Osteoblast (primary cell): ENCODE measurements at regions not wholly inside any gene's neighbourhood (a gene's known extent, or its start where the extent isn't known, plus 50 kb on each side); places are given as distances from the start of the nearest gene placed in this dataset.

ENCODE experiments used
- DNase-seq: peaks from one replicate; pipeline ENCODE4 v3.0.0; 2011; ENCODE audit warnings: low spot score, mixed read lengths; ENCODE audit not compliant: insufficient read length; ENCODE audit errors: missing footprints
- H2AFZ ChIP-seq: 2 replicates; pipeline ENCODE4 v1.6.0; 2011; ENCODE audit warnings: mild to moderate bottlenecking, low read length
- H3K27ac ChIP-seq: 2 replicates; pipeline ENCODE4 v1.5.1; 2011; ENCODE audit warnings: mild to moderate bottlenecking, low read depth, low read length, moderate library complexity
- H3K27me3 ChIP-seq: 2 replicates; pipeline ENCODE4 v1.6.0; 2012; ENCODE audit warnings: mild to moderate bottlenecking, control low read depth, inconsistent platforms, low read length, moderate library complexity; ENCODE audit not compliant: insufficient read depth
- H3K36me3 ChIP-seq: 2 replicates; pipeline ENCODE4 v1.5.1; 2011; ENCODE audit warnings: mild to moderate bottlenecking, low read length, control low read depth, moderate library complexity; ENCODE audit not compliant: insufficient read depth
- H3K4me1 ChIP-seq: 2 replicates; pipeline ENCODE4 v1.5.1; 2011; ENCODE audit warnings: mild to moderate bottlenecking, low read length, control low read depth, moderate library complexity; ENCODE audit not compliant: insufficient read depth
- H3K4me2 ChIP-seq: 2 replicates; pipeline ENCODE4 v1.6.0; 2011; ENCODE audit warnings: mild to moderate bottlenecking, low read length; ENCODE audit not compliant: insufficient read depth
- H3K4me3 ChIP-seq: fragments of 200-600 bp; sonication (generic); 3 replicates; pipeline ENCODE4 v1.5.1; 2012; ENCODE audit warnings: mild to moderate bottlenecking, low read length, inconsistent platforms; ENCODE audit not compliant: insufficient read depth
- H3K79me2 ChIP-seq: 2 replicates; pipeline ENCODE4 v1.6.0; 2012; ENCODE audit warnings: mild to moderate bottlenecking, low read length, control low read depth, inconsistent platforms; ENCODE audit not compliant: insufficient read depth
- H3K9me3 ChIP-seq: 2 replicates; pipeline ENCODE4 v1.5.1; 2011; ENCODE audit warnings: low read depth, low read length, control low read depth
- H4K20me1 ChIP-seq: 2 replicates; pipeline ENCODE4 v1.6.0; 2012; ENCODE audit warnings: mild to moderate bottlenecking, low read length, control low read depth; ENCODE audit not compliant: insufficient read depth
- TF ChIP-seq, protein P1 (sequence below): IDR thresholded peaks from 2 replicates; pipeline ENCODE4 v1.5.1; 2011; ENCODE audit warnings: mild to moderate bottlenecking, low read depth, low read length, moderate library complexity; ENCODE audit errors: extremely low read depth

- Histone ChIP-seq H3K79me2 (no peaks in the 10 kb centered on the region), H3K27me3 (no peaks in the 10 kb centered on the region), H3K4me2 (no peak overlapping the region), H3K36me3 (no peaks in the 10 kb centered on the region), H2AFZ (no peak overlapping the region), H3K4me1 (no peaks in the 10 kb centered on the region), H3K9me3 (no peaks in the 10 kb centered on the region), H3K4me3 (no peak overlapping the region), H3K27ac (no peak overlapping the region), H4K20me1 (no peaks in the 10 kb centered on the region)
- DNase-seq = no peak
- TF ChIP-seq, protein P1, sequence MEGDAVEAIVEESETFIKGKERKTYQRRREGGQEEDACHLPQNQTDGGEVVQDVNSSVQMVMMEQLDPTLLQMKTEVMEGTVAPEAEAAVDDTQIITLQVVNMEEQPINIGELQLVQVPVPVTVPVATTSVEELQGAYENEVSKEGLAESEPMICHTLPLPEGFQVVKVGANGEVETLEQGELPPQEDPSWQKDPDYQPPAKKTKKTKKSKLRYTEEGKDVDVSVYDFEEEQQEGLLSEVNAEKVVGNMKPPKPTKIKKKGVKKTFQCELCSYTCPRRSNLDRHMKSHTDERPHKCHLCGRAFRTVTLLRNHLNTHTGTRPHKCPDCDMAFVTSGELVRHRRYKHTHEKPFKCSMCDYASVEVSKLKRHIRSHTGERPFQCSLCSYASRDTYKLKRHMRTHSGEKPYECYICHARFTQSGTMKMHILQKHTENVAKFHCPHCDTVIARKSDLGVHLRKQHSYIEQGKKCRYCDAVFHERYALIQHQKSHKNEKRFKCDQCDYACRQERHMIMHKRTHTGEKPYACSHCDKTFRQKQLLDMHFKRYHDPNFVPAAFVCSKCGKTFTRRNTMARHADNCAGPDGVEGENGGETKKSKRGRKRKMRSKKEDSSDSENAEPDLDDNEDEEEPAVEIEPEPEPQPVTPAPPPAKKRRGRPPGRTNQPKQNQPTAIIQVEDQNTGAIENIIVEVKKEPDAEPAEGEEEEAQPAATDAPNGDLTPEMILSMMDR = no peak
These were observed 1189.4 kb downstream of the EFNA5 start for GRCh38 chr5:106481374-106481773.

GRCh38 chr5:106476630-106477029, 1194.1 kb downstream of the EFNA5 start:
- Histone ChIP-seq H3K27ac (no peak overlapping the region), H4K20me1 (no peaks in the 10 kb centered on the region), H2AFZ (no peak overlapping the region), H3K36me3 (no peaks in the 10 kb centered on the region), H3K4me1 (no peaks in the 10 kb centered on the region), H3K4me3 (no peak overlapping the region), H3K27me3 (no peaks in the 10 kb centered on the region), H3K4me2 (no peak overlapping the region), H3K79me2 (no peaks in the 10 kb centered on the region), H3K9me3 (no peaks in the 10 kb centered on the region)
- TF ChIP-seq, protein P1 = no peak
- DNase-seq = no peak

- H3K4me1 ChIP-seq = no peaks in the 10 kb centered on the region
- H3K79me2 ChIP-seq = no peaks in the 10 kb centered on the region
- no peaks in the 10 kb centered on the region for H3K36me3 ChIP-seq
- H3K4me2 ChIP-seq = no peak overlapping the region
- no peak for DNase-seq
- H3K4me3 ChIP-seq = no peak overlapping the region
- no peaks in the 10 kb centered on the region for H3K9me3 ChIP-seq
- no peaks in the 10 kb centered on the region for H4K20me1 ChIP-seq
- no peak overlapping the region for H3K27ac ChIP-seq
- TF ChIP-seq, protein P1 = no peak
- H2AFZ ChIP-seq = no peak overlapping the region
- no peaks in the 10 kb centered on the region for H3K27me3 ChIP-seq
These were observed 1196.7 kb downstream of the EFNA5 start for GRCh38 chr5:106474066-106474465.

DNA sequence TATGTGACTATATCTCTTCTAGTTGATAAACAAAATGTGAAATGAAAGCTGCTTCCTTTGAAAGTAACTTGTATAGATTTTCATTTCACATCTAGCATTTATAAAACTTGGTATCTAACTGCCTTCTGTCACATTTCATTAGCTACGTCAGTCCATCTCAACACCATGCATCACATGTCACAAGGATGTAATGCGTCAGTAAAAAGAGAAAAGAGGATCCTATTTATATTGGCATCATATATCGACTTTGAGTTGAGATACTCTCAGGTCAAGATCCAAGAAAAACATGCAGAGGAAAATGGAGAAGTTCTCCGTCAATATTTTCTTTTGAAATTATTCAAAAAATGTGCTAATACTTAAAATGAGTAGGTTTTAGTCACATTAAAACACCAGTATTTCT, 1211.2 kb downstream of the EFNA5 start:
- peaks cover 10% of the 10 kb centered on the region for H3K4me1 ChIP-seq
- no peak overlapping the region for H3K27ac ChIP-seq
- no peaks in the 10 kb centered on the region for H4K20me1 ChIP-seq
- no peak overlapping the region for H3K4me2 ChIP-seq
- H3K79me2 ChIP-seq = no peaks in the 10 kb centered on the region
- TF ChIP-seq, protein P1 = no peak
- H3K9me3 ChIP-seq = no peaks in the 10 kb centered on the region
- no peak overlapping the region for H3K4me3 ChIP-seq
- no peaks in the 10 kb centered on the region for H3K27me3 ChIP-seq
- no peak overlapping the region for H2AFZ ChIP-seq
- peak; percentile 6 for DNase-seq
- H3K36me3 ChIP-seq = no peaks in the 10 kb centered on the region
